ENCODE measurements at regions not wholly inside any gene's neighbourhood (a gene's known extent, or its start where the extent isn't known, plus 50 kb on each side); places are given as distances from the start of the nearest gene placed in this dataset.

DNA sequence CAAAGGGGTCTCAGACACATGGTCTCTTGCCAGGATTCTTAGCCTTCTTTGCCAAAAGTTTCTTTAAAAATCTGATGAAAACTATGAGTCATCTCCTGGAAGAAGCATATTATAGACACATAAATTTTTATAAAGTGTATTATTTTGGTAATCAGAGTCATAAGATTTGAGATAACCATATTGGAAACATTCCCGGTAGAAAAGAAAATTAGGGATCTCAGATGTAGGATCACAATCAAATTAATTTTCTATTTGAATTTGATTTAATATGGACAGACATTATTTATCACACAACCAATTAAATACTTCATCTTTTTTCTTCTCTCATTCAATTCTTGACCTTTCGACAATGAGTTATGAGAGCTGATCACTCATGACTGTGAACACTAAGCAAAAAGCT is 347.7 kb upstream of the CDH8 start:
- Histone ChIP-seq H3K27me3 (ENCODE audit: control insufficient read depth in 1 of 2, insufficient read depth in 2 of 2, low read length in 2 of 2) (no peaks in the 10 kb centered on the region), H3K4me1 (ENCODE audit: insufficient read depth, low read length) (no peaks in the 10 kb centered on the region), H3K9me3 (ENCODE audit: control insufficient read depth in 1 of 2, insufficient read depth in 1 of 2, low read length in 2 of 2) (peaks cover 3 to 9% of the 10 kb centered on the region in 2 experiments), H3K36me3 (ENCODE audit: insufficient read depth, low read length) (no peaks in the 10 kb centered on the region), H3K27ac (ENCODE audit: low read depth in 1 of 2, low read length in 2 of 2) (no peak overlapping the region), H3K4me3 (ENCODE audit: low read length) (no peak overlapping the region)
- Mint-ChIP-seq H3K36me3 (ENCODE audit: low read depth) (no peaks in the 10 kb centered on the region), H3K4me1 (ENCODE audit: low read depth) (no peaks in the 10 kb centered on the region), H3K27ac (no peak overlapping the region), H3K27me3 (no peaks in the 10 kb centered on the region), H3K4me3 (no peak overlapping the region), H3K9me3 (peaks cover 7% of the 10 kb centered on the region)
- TF ChIP-seq, protein P1, sequence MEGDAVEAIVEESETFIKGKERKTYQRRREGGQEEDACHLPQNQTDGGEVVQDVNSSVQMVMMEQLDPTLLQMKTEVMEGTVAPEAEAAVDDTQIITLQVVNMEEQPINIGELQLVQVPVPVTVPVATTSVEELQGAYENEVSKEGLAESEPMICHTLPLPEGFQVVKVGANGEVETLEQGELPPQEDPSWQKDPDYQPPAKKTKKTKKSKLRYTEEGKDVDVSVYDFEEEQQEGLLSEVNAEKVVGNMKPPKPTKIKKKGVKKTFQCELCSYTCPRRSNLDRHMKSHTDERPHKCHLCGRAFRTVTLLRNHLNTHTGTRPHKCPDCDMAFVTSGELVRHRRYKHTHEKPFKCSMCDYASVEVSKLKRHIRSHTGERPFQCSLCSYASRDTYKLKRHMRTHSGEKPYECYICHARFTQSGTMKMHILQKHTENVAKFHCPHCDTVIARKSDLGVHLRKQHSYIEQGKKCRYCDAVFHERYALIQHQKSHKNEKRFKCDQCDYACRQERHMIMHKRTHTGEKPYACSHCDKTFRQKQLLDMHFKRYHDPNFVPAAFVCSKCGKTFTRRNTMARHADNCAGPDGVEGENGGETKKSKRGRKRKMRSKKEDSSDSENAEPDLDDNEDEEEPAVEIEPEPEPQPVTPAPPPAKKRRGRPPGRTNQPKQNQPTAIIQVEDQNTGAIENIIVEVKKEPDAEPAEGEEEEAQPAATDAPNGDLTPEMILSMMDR (IDR thresholded peaks at IDR 0.05), result no peak
- DNase-seq (no peak), ATAC-seq (ENCODE audit: poor library complexity) (no peak)
- CTCF ChIA-PET, result no interaction called here
- POLR2A ChIA-PET, result no interaction called here
- intact Hi-C loops (cut with DNase I, micrococcal nuclease), result no loop called here

DNA sequence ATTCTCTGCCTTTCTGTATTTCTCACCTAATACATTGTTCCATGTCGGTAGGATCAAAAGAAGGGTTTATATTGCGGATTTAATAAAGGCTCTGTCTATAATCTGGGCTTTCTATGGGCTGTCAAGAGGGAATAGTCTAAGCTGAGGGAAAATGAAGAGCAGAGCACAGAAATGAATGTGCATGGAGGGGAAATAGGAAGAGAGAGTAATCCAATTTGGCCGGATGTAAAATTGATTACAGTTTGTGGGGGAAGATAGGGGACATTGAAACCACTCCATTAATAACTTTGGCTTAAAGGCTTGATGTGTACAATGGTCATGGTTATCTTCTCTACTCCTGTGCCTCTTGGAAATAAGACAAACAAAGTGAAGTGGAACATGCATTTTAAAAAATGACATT is 334.2 kb upstream of the CDH8 start:
- H3K4me3 Mint-ChIP-seq, result no peak overlapping the region
- H3K36me3 Mint-ChIP-seq (ENCODE audit: low read depth), result no peaks in the 10 kb centered on the region
- DNase-seq, result no peak
- Histone ChIP-seq H3K9me3 (ENCODE audit: control insufficient read depth in 1 of 2, insufficient read depth in 1 of 2, low read length in 2 of 2) (peaks cover 0 to 4% of the 10 kb centered on the region in 2 experiments), H3K27me3 (ENCODE audit: control insufficient read depth in 1 of 2, insufficient read depth in 2 of 2, low read length in 2 of 2) (no peaks in the 10 kb centered on the region), H3K36me3 (ENCODE audit: insufficient read depth, low read length) (no peaks in the 10 kb centered on the region), H3K4me3 (ENCODE audit: low read length) (no peak overlapping the region), H3K4me1 (ENCODE audit: insufficient read depth, low read length) (no peaks in the 10 kb centered on the region), H3K27ac (ENCODE audit: low read depth in 1 of 2, low read length in 2 of 2) (no peak overlapping the region)
- ChIA-PET POLR2A (no interaction called here), CTCF (no interaction called here)
- no peaks in the 10 kb centered on the region for H3K27me3 Mint-ChIP-seq
- TF ChIP-seq, protein P1 (IDR thresholded peaks at IDR 0.05), result no peak
- peaks cover 13% of the 10 kb centered on the region for H3K9me3 Mint-ChIP-seq
- no peak overlapping the region for H3K27ac Mint-ChIP-seq
- H3K4me1 Mint-ChIP-seq (ENCODE audit: low read depth), result no peaks in the 10 kb centered on the region
- intact Hi-C loops (cut with DNase I, micrococcal nuclease), result no loop called here
- no peak for ATAC-seq (ENCODE audit: poor library complexity)

DNA sequence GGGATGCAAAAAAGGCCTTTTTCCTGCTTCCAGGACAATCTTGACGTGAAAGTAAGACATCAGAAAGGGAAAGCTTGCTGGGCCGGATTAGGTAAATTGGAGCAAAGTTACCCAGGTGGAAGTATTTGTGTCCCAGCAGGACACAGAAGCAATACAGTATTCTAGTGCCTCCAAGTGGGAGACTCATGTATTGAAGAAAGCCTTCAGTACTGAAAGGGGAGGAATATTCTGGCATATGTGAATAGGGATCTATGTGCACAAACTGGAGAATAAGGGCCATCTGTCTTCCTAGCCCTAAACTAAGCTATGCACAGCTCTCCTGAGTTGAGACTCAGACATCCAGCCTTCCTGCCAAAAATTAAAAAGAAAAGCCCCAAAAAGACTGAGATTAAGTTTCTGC is 327.3 kb upstream of the CDH8 start:
- no peak overlapping the region for H3K27ac Mint-ChIP-seq
- TF ChIP-seq, protein P1 (IDR thresholded peaks at IDR 0.05), result no peak
- intact Hi-C loops (cut with DNase I, micrococcal nuclease), result no loop called here
- H3K36me3 ChIP-seq (ENCODE audit: insufficient read depth, low read length), result no peaks in the 10 kb centered on the region
- no peaks in the 10 kb centered on the region for H3K4me1 Mint-ChIP-seq (ENCODE audit: low read depth)
- H3K36me3 Mint-ChIP-seq (ENCODE audit: low read depth), result no peaks in the 10 kb centered on the region
- ChIA-PET POLR2A (no interaction called here), CTCF (no interaction called here)
- DNase-seq (no peak), ATAC-seq (ENCODE audit: poor library complexity) (no peak)
- peaks cover 18% of the 10 kb centered on the region for H3K9me3 Mint-ChIP-seq
- H3K9me3 ChIP-seq (ENCODE audit: control insufficient read depth in 1 of 2, insufficient read depth in 1 of 2, low read length in 2 of 2), result peaks cover 4 to 5% of the 10 kb centered on the region in 2 experiments
- no peaks in the 10 kb centered on the region for H3K4me1 ChIP-seq (ENCODE audit: insufficient read depth, low read length)
- H3K27me3 ChIP-seq (ENCODE audit: control insufficient read depth in 1 of 2, insufficient read depth in 2 of 2, low read length in 2 of 2), result no peaks in the 10 kb centered on the region
- no peak overlapping the region for H3K4me3 Mint-ChIP-seq
- no peak overlapping the region for H3K27ac ChIP-seq (ENCODE audit: low read depth in 1 of 2, low read length in 2 of 2)
- H3K4me3 ChIP-seq (ENCODE audit: low read length), result no peak overlapping the region
- H3K27me3 Mint-ChIP-seq, result no peaks in the 10 kb centered on the region

Measured in CD4-positive, alpha-beta T cell (primary cell).